GM12878 (cell line): ENCODE measurements at regions not wholly inside any gene's neighbourhood (a gene's known extent, or its start where the extent isn't known, plus 50 kb on each side); places are given as distances from the start of the nearest gene placed in this dataset.

Experiments
- ATAC-seq: fragments of 200-7000 bp; cut with Tn5 transposase; 3 replicates; pipeline ENCODE4 v1.9.1; 2020; ENCODE audit warnings: mild to moderate bottlenecking, moderate library complexity
- BruUV-seq: library from RNA; stranded (reverse); fragments of 400-500 nt; replicated peaks from 2 replicates; lab custom pipeline; 2021; lab: Mats Ljungman, UMichigan
- CTCF ChIA-PET: fragments of 300-600 bp; sonication (Branson Sonifier 250); formaldehyde crosslinking; extraction: SDS; loops from one replicate; lab custom pipeline; 2021; ENCODE audit warnings: inconsistent platforms; lab: Yijun Ruan, JAX
- POLR2A ChIA-PET: fragments of 350-600 bp; formaldehyde crosslinking; extraction: SDS; loops from one replicate; lab custom pipeline; 2021; ENCODE audit warnings: inconsistent platforms; lab: Charles Lee
- RAD21 ChIA-PET: fragments of 300-600 bp; sonication (Branson Sonifier 250); formaldehyde crosslinking; loops from one replicate; lab custom pipeline; 2023; ENCODE audit warnings: antibody characterized with exemption; ENCODE audit not compliant: unreplicated experiment; lab: Charles Lee
- SMC1A ChIA-PET: fragments of 300-600 bp; sonication (Branson Sonifier 250); formaldehyde crosslinking; loops from one replicate; lab custom pipeline; 2023; ENCODE audit not compliant: unreplicated experiment, uncharacterized antibody; lab: Charles Lee
- DNase-seq: peaks from one replicate; pipeline ENCODE4 v3.0.0-alpha.2; 2011; ENCODE audit warnings: low read depth, low spot score
- FAIRE-seq: peaks from 3 replicates; lab custom pipeline; 2011; peaks lifted over from hg19 to GRCh38; lab: Jason Lieb, UNC
- H2AFZ ChIP-seq: 2 replicates; pipeline ENCODE4 v1.6.0; 2011; ENCODE audit warnings: low read depth, low read length, control low read depth; ENCODE audit not compliant: control insufficient read depth
- H3K27ac ChIP-seq: 2 replicates; pipeline ENCODE4 v1.5.1; 2011; ENCODE audit warnings: control low read depth; ENCODE audit not compliant: control insufficient read depth, insufficient read depth
- H3K27me3 ChIP-seq, 2 experiments: replicated peaks in 1 of 2; 2 replicates each; pipeline versions ENCODE4 v1.6.0 to v1.6.1; 2011; ENCODE audit warnings: low read length in 1 of 2; ENCODE audit not compliant: control insufficient read depth in 2 of 2, insufficient read depth in 2 of 2
- H3K36me3 ChIP-seq, 2 experiments: 2 replicates each; pipeline ENCODE4 v1.5.1; 2011; ENCODE audit warnings: low read length in 1 of 2; ENCODE audit not compliant: control insufficient read depth in 2 of 2, insufficient read depth in 2 of 2
- H3K4me1 ChIP-seq: 2 replicates; pipeline ENCODE4 v1.6.1; 2011; ENCODE audit warnings: mild to moderate bottlenecking, low read length, moderate library complexity, mixed read lengths; ENCODE audit not compliant: control insufficient read depth, insufficient read depth
- H3K4me2 ChIP-seq: 2 replicates; pipeline ENCODE4 v1.6.0; 2011; ENCODE audit warnings: control low read depth; ENCODE audit not compliant: control insufficient read depth, insufficient read depth
- H3K4me3 ChIP-seq: fragments of 200-600 bp; sonication (generic); 2 replicates; pipeline ENCODE4 v1.5.1; 2016
- H3K79me2 ChIP-seq: 2 replicates; pipeline ENCODE4 v1.6.0; 2011; ENCODE audit warnings: low read length; ENCODE audit not compliant: control insufficient read depth, insufficient read depth
- H3K9ac ChIP-seq: 2 replicates; pipeline ENCODE4 v1.8.0; 2011; ENCODE audit warnings: low read length, control low read depth, mixed read lengths; ENCODE audit not compliant: control insufficient read depth, insufficient read depth
- H3K9me3 ChIP-seq: replicated peaks from 3 replicates; pipeline ENCODE4 v1.5.1; 2011; ENCODE audit warnings: mild to moderate bottlenecking, low read length; ENCODE audit not compliant: control insufficient read depth, insufficient read depth
- H4K20me1 ChIP-seq: 2 replicates; pipeline ENCODE4 v1.6.0; 2011; ENCODE audit not compliant: control insufficient read depth, insufficient read depth
- BHLHE40 ChIP-seq, 2 experiments: fragments of 450-650 bp in 1 of 2; IDR thresholded peaks; 2 replicates each; pipeline ENCODE4 v1.6.1; 2011 to 2017; ENCODE audit warnings: low read depth in 2 of 2, borderline replicate concordance in 1 of 2, improper control_type of control experiment in 1 of 2, low read length in 1 of 2, mild to moderate bottlenecking in 1 of 2
- EED ChIP-seq: sonication (generic); IDR thresholded peaks from 2 replicates; pipeline ENCODE4 v1.6.1; 2016; ENCODE audit warnings: antibody characterized with exemption, low read depth
- EP300 ChIP-seq, 2 experiments: fragments of 150-350 bp in 1 of 2; IDR thresholded peaks; 2 replicates each; pipeline ENCODE4 v1.6.1; 2011 to 2012; ENCODE audit warnings: low read depth in 2 of 2, low read length in 2 of 2, borderline replicate concordance in 1 of 2, improper control_type of control experiment in 1 of 2, inconsistent platforms in 1 of 2; ENCODE audit not compliant: control insufficient read depth in 1 of 2
- FOXM1 ChIP-seq: IDR thresholded peaks from 2 replicates; pipeline ENCODE4 v1.6.1; 2012; ENCODE audit warnings: low read depth, mild to moderate bottlenecking, inconsistent platforms, low read length, moderate library complexity
- IRF5 ChIP-seq: fragments of 450-650 bp; IDR thresholded peaks from 2 replicates; pipeline ENCODE4 v1.6.1; 2017; ENCODE audit warnings: borderline replicate concordance
- KAT2A ChIP-seq: conservative IDR thresholded peaks from 2 replicates; pipeline ENCODE4 v1.6.1; 2011; ENCODE audit warnings: low read depth, low read length; ENCODE audit not compliant: control insufficient read depth
- MYC ChIP-seq: IDR thresholded peaks from 2 replicates; pipeline ENCODE4 v1.6.1; 2011; ENCODE audit warnings: mild to moderate bottlenecking, low read length, moderate library complexity, inconsistent platforms; ENCODE audit not compliant: insufficient read depth, insufficient replicate concordance, insufficient read length, severe bottlenecking
- NFIC ChIP-seq: IDR thresholded peaks from 2 replicates; pipeline ENCODE4 v1.6.1; 2012; ENCODE audit warnings: low read depth, mild to moderate bottlenecking, inconsistent platforms, low read length, moderate library complexity
- NFYB ChIP-seq: IDR thresholded peaks from 2 replicates; pipeline ENCODE4 v1.6.1; 2011; ENCODE audit warnings: low read depth, mild to moderate bottlenecking, low read length, improper control_type of control experiment, moderate library complexity; ENCODE audit not compliant: insufficient read depth
- RB1 ChIP-seq: fragments of 450-650 bp; formaldehyde crosslinking; IDR thresholded peaks from 2 replicates; pipeline ENCODE4 v1.6.1; 2017; ENCODE audit warnings: mild to moderate bottlenecking, borderline replicate concordance
- RBBP5 ChIP-seq: fragments of 200-600 bp; sonication (generic); conservative IDR thresholded peaks from 2 replicates; pipeline ENCODE4 v1.6.1; 2016
- RELB ChIP-seq: fragments of 450-650 bp; IDR thresholded peaks from 2 replicates; pipeline ENCODE4 v1.6.1; 2017; ENCODE audit warnings: low read depth, mild to moderate bottlenecking, moderate library complexity
- SIX5 ChIP-seq: IDR thresholded peaks from 2 replicates; pipeline ENCODE4 v1.6.1; 2011; ENCODE audit warnings: mild to moderate bottlenecking, low read depth, low read length, moderate library complexity; ENCODE audit not compliant: severe bottlenecking
- SUPT20H ChIP-seq: IDR thresholded peaks from 2 replicates; pipeline ENCODE4 v1.6.1; 2011; ENCODE audit warnings: low read depth, mild to moderate bottlenecking, low read length, moderate library complexity, borderline replicate concordance; ENCODE audit not compliant: control insufficient read depth
- YBX1 ChIP-seq: fragments of 450-650 bp; IDR thresholded peaks from 2 replicates; pipeline ENCODE4 v1.6.1; 2016; ENCODE audit warnings: antibody characterized with exemption
- ZNF592 ChIP-seq: fragments of 450-650 bp; IDR thresholded peaks from 2 replicates; pipeline ENCODE4 v1.6.1; 2017; ENCODE audit warnings: mild to moderate bottlenecking, moderate library complexity
- WGBS: methylation state at CpG from one replicate; pipeline ENCODE4 v1.1.6; 2016; ENCODE audit warnings: low lambda C conversion rate; ENCODE audit not compliant: insufficient replicate concordance, insufficient coverage; ENCODE audit errors: missing lambda C conversion rate; 5-methylcytosine and 5-hydroxymethylcytosine counted together
- in situ Hi-C: fragments of 300-500 bp; cut with MboI; formaldehyde crosslinking; loops from 9 replicates; pipeline ENCODE4 v1.14.3; 2018; ENCODE audit warnings: mixed read lengths
- intact Hi-C: fragments of 100-400 bp; cut with micrococcal nuclease; formaldehyde crosslinking; loops from one replicate; pipeline ENCODE4 v1.14.2; 2022; ENCODE audit not compliant: unreplicated experiment

- Histone ChIP-seq H3K4me3 (no peak overlapping the region), H3K79me2 (no peaks in the 10 kb centered on the region), H3K9me3 (no peaks in the 10 kb centered on the region), H3K4me2 (no peak overlapping the region), H3K4me1 (no peaks in the 10 kb centered on the region), H4K20me1 (no peaks in the 10 kb centered on the region), H3K36me3 (no peaks in the 10 kb centered on the region), H3K9ac (no peak overlapping the region), H3K27ac (no peak overlapping the region), H3K27me3 (no peaks in the 10 kb centered on the region), H2AFZ (no peak overlapping the region)
- TF ChIP-seq IRF5: no peak
- no peak for TF ChIP-seq FOXM1
- no peak for TF ChIP-seq RELB
- no peak for TF ChIP-seq SIX5
- TF ChIP-seq BHLHE40 (IDR thresholded peaks at IDR 0.05; ENCODE audit: borderline replicate concordance in 1 of 2, low read depth in 2 of 2, low read length in 1 of 2): no peak
- no peak for TF ChIP-seq SUPT20H
- no peak for TF ChIP-seq EED
- TF ChIP-seq EP300 (IDR thresholded peaks at IDR 0.05; ENCODE audit: borderline replicate concordance in 1 of 2, control insufficient read depth in 1 of 2, low read depth in 2 of 2, low read length in 2 of 2): no peak
- no peak for TF ChIP-seq NFYB
- TF ChIP-seq YBX1: no peak
- TF ChIP-seq RBBP5: no peak
- TF ChIP-seq NFIC: no peak
- no peak for TF ChIP-seq ZNF592
- no peak for TF ChIP-seq MYC
- no peak for TF ChIP-seq RB1
- no peak for TF ChIP-seq KAT2A
- in situ Hi-C loops: no loop called here
- ATAC-seq (no peak), FAIRE-seq (no peak), DNase-seq (no peak)
- CTCF ChIA-PET: interaction anchor here (1.2 kb wide), 1 partner anchor 23 kb away, joined by 4 read pairs; no protein-coding TSS in a partner anchor
- SMC1A ChIA-PET: no interaction called here
- intact Hi-C loops: no loop called here
- BruUV-seq: no TSS peak
- RAD21 ChIA-PET: no interaction called here
- POLR2A ChIA-PET: no interaction called here
- WGBS: 6% methylated on average over 1 of the region's 1 CpG
These were observed 109.3 kb upstream of the FOXB1 start for GRCh38 chr15:59894835-59895234.
